Activated T-helper 2 cell treated with anti-CD3 and anti-CD28 coated beads, Interferon-gamma antibody, Interleukin-2, Interleukin-4, amounts not matched to agents 10 μg/mL and 5 μg/mL and 100 μg/mL, durations not matched to agents 14 hours and 24 hours and 36 hours (primary cell): ENCODE measurements at regions not wholly inside any gene's neighbourhood (a gene's known extent, or its start where the extent isn't known, plus 50 kb on each side); places are given as distances from the start of the nearest gene placed in this dataset.

Source experiments
- DNase-seq: peaks from one replicate; pipeline ENCODE4 v3.0.0; 2021; ENCODE audit warnings: low spot score
- H3K27ac Mint-ChIP-seq: one replicate; pipeline ENCODE4 v1.8.0; 2021; ENCODE audit warnings: mixed read lengths
- H3K27me3 Mint-ChIP-seq: one replicate; pipeline ENCODE4 v1.8.0; 2021; ENCODE audit warnings: low read depth, mixed read lengths
- H3K36me3 Mint-ChIP-seq: one replicate; pipeline ENCODE4 v1.8.0; 2021; ENCODE audit warnings: low read depth, mixed read lengths
- H3K4me1 Mint-ChIP-seq: one replicate; pipeline ENCODE4 v1.8.0; 2021; ENCODE audit warnings: low read depth, mixed read lengths
- H3K4me3 Mint-ChIP-seq: one replicate; pipeline ENCODE4 v1.8.0; 2021; ENCODE audit warnings: low read depth, mild to moderate bottlenecking, moderate library complexity, mixed read lengths
- H3K9me3 Mint-ChIP-seq: one replicate; pipeline ENCODE4 v1.8.0; 2021; ENCODE audit warnings: mixed read lengths
- intact Hi-C: fragments of 100-400 bp; cut with micrococcal nuclease; formaldehyde crosslinking; loops from one replicate; pipeline ENCODE4 v1.15.1; 2023

- intact Hi-C loops, result no loop called here
- Mint-ChIP-seq H3K27ac (no peak overlapping the region), H3K9me3 (peaks cover 4% of the 10 kb centered on the region)
These were observed 114.9 kb upstream of the PRSS58 start for GRCh38 chr7:142372727-142373126.

GRCh38 chr7:142371586-142372377 lies 113.9 kb upstream of the PRSS58 start:
- no peak overlapping the region for H3K27ac Mint-ChIP-seq
- peaks cover 4% of the 10 kb centered on the region for H3K9me3 Mint-ChIP-seq
- peaks cover 28% of the 10 kb centered on the region for H3K27me3 Mint-ChIP-seq

More at GRCh38 chr7:142372727-142373126, 114.9 kb upstream of the PRSS58 start:
- no peaks in the 10 kb centered on the region for H3K36me3 Mint-ChIP-seq
- no peaks in the 10 kb centered on the region for H3K4me1 Mint-ChIP-seq
- H3K27me3 Mint-ChIP-seq, result peaks cover 31% of the 10 kb centered on the region
- DNase-seq, result no peak
- no peak overlapping the region for H3K4me3 Mint-ChIP-seq

GRCh38 chr7:142365410-142365842 lies 107.6 kb upstream of the PRSS58 start:
- Mint-ChIP-seq H3K27me3 (peaks cover 46% of the 10 kb centered on the region), H3K9me3 (peaks cover 4% of the 10 kb centered on the region), H3K4me3 (no peak overlapping the region), H3K36me3 (no peaks in the 10 kb centered on the region), H3K4me1 (peaks cover 4% of the 10 kb centered on the region), H3K27ac (no peak overlapping the region)
- no peak for DNase-seq
- intact Hi-C loops, result no loop called here

More at GRCh38 chr7:142371586-142372377, 113.9 kb upstream of the PRSS58 start:
- intact Hi-C loops, result no loop called here
- Mint-ChIP-seq H3K4me1 (no peaks in the 10 kb centered on the region), H3K4me3 (no peak overlapping the region), H3K36me3 (no peaks in the 10 kb centered on the region)
- DNase-seq, result no peak

DNA sequence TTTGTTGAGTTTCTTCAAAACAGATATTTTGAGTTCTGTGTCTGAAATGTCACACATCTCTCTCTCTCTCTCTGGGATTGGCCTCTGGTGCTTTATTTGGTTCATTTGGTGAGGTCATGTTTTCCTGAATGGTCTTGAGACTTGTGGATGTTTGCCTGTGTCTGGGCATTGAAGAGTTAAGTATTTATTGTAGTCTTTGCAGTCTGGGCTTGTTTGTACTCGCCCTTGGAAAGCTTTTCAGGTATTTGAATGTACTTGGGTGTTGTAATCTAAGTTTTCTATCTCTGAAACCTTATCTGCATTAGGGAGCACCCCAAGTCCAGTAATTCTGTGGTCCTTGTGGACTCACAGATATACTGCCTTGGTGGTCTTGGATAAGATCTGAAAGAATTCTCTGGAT lies 106.7 kb upstream of the PRSS58 start:
- no peak overlapping the region for H3K27ac Mint-ChIP-seq
- intact Hi-C loops, result no loop called here
- H3K36me3 Mint-ChIP-seq, result no peaks in the 10 kb centered on the region
- H3K9me3 Mint-ChIP-seq, result peaks cover 4% of the 10 kb centered on the region
- no peak overlapping the region for H3K4me3 Mint-ChIP-seq
- no peak for DNase-seq
- H3K27me3 Mint-ChIP-seq, result peaks cover 49% of the 10 kb centered on the region
- H3K4me1 Mint-ChIP-seq, result peaks cover 4% of the 10 kb centered on the region

DNA sequence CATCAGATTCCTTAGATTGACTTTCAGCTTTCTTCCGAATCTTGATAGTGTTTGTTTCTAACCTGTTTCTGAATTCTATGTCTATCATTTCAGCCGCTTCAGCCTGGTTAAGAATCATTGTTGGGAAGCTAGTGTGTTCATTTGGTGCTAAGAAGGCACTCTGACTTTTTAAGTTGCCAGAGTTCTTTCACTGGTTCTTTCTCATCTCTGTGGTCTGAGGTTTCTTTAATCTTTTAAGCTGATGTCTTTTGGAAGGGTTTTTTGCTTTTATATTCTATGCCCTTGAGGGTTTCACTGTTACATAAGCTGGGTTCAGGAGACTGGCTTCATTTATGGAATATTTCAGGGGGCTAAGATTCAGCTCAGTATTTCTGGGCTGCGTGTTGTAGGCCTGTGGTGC lies 104.5 kb upstream of the PRSS58 start:
- Mint-ChIP-seq H3K9me3 (no peaks in the 10 kb centered on the region), H3K4me3 (no peak overlapping the region), H3K36me3 (no peaks in the 10 kb centered on the region), H3K27me3 (peaks cover 39% of the 10 kb centered on the region), H3K4me1 (peaks cover 9% of the 10 kb centered on the region), H3K27ac (no peak overlapping the region)
- DNase-seq, result no peak
- intact Hi-C loops, result no loop called here

GRCh38 chr7:142359694-142360279 lies 101.9 kb upstream of the PRSS58 start:
- no peak for DNase-seq
- Mint-ChIP-seq H3K36me3 (no peaks in the 10 kb centered on the region), H3K4me1 (peaks cover 9% of the 10 kb centered on the region), H3K9me3 (no peaks in the 10 kb centered on the region), H3K4me3 (no peak overlapping the region), H3K27ac (no peak overlapping the region), H3K27me3 (peaks cover 43% of the 10 kb centered on the region)
- intact Hi-C loops, result no loop called here

- no peaks in the 10 kb centered on the region for H3K9me3 Mint-ChIP-seq
- intact Hi-C loops, result no loop called here
- H3K27me3 Mint-ChIP-seq, result peaks cover 34% of the 10 kb centered on the region
- no peak overlapping the region for H3K4me3 Mint-ChIP-seq
- no peaks in the 10 kb centered on the region for H3K36me3 Mint-ChIP-seq
- DNase-seq, result no peak
- H3K4me1 Mint-ChIP-seq, result peaks cover 20% of the 10 kb centered on the region
- H3K27ac Mint-ChIP-seq, result no peak overlapping the region
These were observed 100.2 kb upstream of the PRSS58 start for GRCh38 chr7:142357953-142358520.

- no peaks in the 10 kb centered on the region for H3K36me3 Mint-ChIP-seq
- intact Hi-C loops, result no loop called here
- H3K27me3 Mint-ChIP-seq, result peaks cover 23% of the 10 kb centered on the region
- DNase-seq, result no peak
- no peak overlapping the region for H3K4me3 Mint-ChIP-seq
- peaks cover 23% of the 10 kb centered on the region for H3K4me1 Mint-ChIP-seq
- H3K27ac Mint-ChIP-seq, result no peak overlapping the region
- no peaks in the 10 kb centered on the region for H3K9me3 Mint-ChIP-seq
These were observed 98.3 kb upstream of the PRSS58 start for GRCh38 chr7:142356166-142356565.

GRCh38 chr7:142355328-142355727 lies 97.5 kb upstream of the PRSS58 start:
- peaks cover 23% of the 10 kb centered on the region for H3K4me1 Mint-ChIP-seq
- peaks cover 19% of the 10 kb centered on the region for H3K27me3 Mint-ChIP-seq
- no peak for DNase-seq
- H3K27ac Mint-ChIP-seq, result no peak overlapping the region
- H3K36me3 Mint-ChIP-seq, result no peaks in the 10 kb centered on the region
- no peak overlapping the region for H3K4me3 Mint-ChIP-seq
- H3K9me3 Mint-ChIP-seq, result no peaks in the 10 kb centered on the region
- intact Hi-C loops, result no loop called here

DNA sequence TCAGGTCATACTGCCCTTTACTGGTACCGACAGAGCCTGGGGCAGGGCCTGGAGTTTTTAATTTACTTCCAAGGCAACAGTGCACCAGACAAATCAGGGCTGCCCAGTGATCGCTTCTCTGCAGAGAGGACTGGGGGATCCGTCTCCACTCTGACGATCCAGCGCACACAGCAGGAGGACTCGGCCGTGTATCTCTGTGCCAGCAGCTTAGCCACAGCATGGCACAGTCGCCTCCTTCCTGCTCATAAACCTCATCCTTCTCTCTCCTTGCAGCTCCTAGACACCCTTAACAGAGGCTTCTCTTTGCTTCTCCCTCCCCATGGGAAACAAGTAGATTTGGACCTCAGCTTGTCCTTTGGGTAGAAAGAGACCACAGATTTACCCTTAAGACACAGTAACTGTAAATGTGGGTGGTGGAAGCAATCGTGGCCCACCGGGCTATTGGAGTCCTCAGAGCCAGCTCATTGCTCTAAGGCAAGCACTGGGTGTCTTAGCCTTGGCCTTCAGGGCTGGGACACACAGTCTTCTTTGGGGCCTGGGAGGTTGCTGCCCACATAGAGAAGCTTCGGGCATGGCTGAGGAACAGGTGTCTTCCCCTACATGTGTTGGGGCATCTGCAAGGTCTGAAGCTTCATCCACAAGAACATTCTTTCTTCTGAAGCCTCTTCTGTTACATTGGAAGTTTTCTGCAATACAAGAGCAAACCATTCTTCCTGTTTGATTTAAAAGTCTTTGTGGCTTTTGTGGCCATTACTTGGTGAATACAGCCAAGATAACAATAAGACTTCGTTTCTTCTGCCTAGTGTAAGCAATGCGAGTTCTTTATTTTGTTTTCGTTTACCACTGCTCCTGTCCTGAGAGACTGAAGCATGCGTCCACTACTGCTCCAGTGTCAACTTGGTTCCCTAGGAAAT lies 95.5 kb upstream of the PRSS58 start:
- no peaks in the 10 kb centered on the region for H3K9me3 Mint-ChIP-seq
- no peak for DNase-seq
- peak overlapping the region; percentile 22 for H3K4me3 Mint-ChIP-seq
- H3K27ac Mint-ChIP-seq, result no peak overlapping the region
- no peaks in the 10 kb centered on the region for H3K36me3 Mint-ChIP-seq
- intact Hi-C loops, result no loop called here
- H3K4me1 Mint-ChIP-seq, result peaks cover 23% of the 10 kb centered on the region
- peaks cover 17% of the 10 kb centered on the region for H3K27me3 Mint-ChIP-seq

DNA sequence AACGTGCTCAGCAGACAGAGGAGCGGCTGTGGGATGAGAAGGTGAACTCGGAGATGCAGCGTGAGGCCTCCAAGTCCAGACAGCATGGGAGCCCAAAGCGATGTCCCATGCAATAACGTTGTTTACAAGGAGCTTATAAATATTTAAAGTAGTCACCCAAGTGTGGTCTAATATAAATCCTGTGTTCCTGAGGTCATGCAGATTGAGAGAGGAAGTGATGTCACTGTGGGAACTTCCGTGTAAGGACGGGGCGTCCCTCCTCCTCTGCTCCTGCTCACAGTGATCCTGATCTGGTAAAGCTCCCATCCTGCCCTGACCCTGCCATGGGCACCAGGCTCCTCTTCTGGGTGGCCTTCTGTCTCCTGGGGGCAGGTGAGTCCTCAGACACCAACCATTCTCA lies 94.7 kb upstream of the PRSS58 start:
- Mint-ChIP-seq H3K27me3 (peaks cover 20% of the 10 kb centered on the region), H3K27ac (no peak overlapping the region), H3K9me3 (no peaks in the 10 kb centered on the region), H3K4me1 (peaks cover 17% of the 10 kb centered on the region), H3K4me3 (no peak overlapping the region), H3K36me3 (no peaks in the 10 kb centered on the region)
- intact Hi-C loops, result no loop called here
- no peak for DNase-seq

GRCh38 chr7:142351145-142351544 lies 93.3 kb upstream of the PRSS58 start:
- Mint-ChIP-seq H3K36me3 (no peaks in the 10 kb centered on the region), H3K27me3 (peaks cover 22% of the 10 kb centered on the region), H3K9me3 (no peaks in the 10 kb centered on the region), H3K27ac (no peak overlapping the region), H3K4me1 (peaks cover 17% of the 10 kb centered on the region), H3K4me3 (no peak overlapping the region)
- intact Hi-C loops, result no loop called here
- DNase-seq, result no peak
